Caco-2 (cell line): ENCODE measurements at regions not wholly inside any gene's neighbourhood (a gene's known extent, or its start where the extent isn't known, plus 50 kb on each side); places are given as distances from the start of the nearest gene placed in this dataset.
A peak's percentile ranks its signal among the peaks of the same experiment; 100 is the strongest.

ENCODE experiments used
- BruUV-seq: library from RNA; stranded (reverse); fragments of 400-500 nt; replicated peaks from 2 replicates; lab custom pipeline; 2021; lab: Mats Ljungman, UMichigan
- CTCF ChIA-PET: fragments of 300-600 bp; sonication (Branson Sonifier 250); formaldehyde crosslinking; loops from one replicate; lab custom pipeline; 2022; ENCODE audit warnings: antibody characterized with exemption; lab: Charles Lee
- POLR2A ChIA-PET: fragments of 300-600 bp; sonication (Branson Sonifier 250); formaldehyde crosslinking; loops from one replicate; lab custom pipeline; 2022; ENCODE audit warnings: antibody characterized with exemption; lab: Charles Lee
- DNase-seq, 2 experiments: peaks; one replicate each; pipeline versions ENCODE4 v3.0.0 to v3.0.0-alpha.2; 2020 to 2022
- H3K27me3 ChIP-seq: replicated peaks from 2 replicates; pipeline ENCODE4 v1.6.0; 2011; ENCODE audit warnings: low read length; ENCODE audit not compliant: control insufficient read depth, insufficient read depth
- H3K36me3 ChIP-seq: 2 replicates; pipeline ENCODE4 v1.5.1; 2011; ENCODE audit warnings: low read length; ENCODE audit not compliant: control insufficient read depth, insufficient read depth
- H3K4me1 ChIP-seq: fragments of 250-450 bp; sonication (Bioruptor Pico); 2 replicates; pipeline ENCODE4 v1.5.1; 2020; ENCODE audit warnings: mild to moderate bottlenecking
- H3K4me3 ChIP-seq: 2 replicates; pipeline ENCODE4 v1.5.1; 2011; ENCODE audit warnings: low read depth, mild to moderate bottlenecking, control low read depth, low read length
- H3K9me3 ChIP-seq: fragments of 250-450 bp; sonication (Bioruptor Pico); 2 replicates; pipeline ENCODE4 v1.5.1; 2020; ENCODE audit warnings: mild to moderate bottlenecking, moderate library complexity
- H3K27ac Mint-ChIP-seq: one replicate; pipeline ENCODE4 v1.8.0; 2022; ENCODE audit warnings: mixed read lengths; ENCODE audit not compliant: unreplicated experiment
- H3K27me3 Mint-ChIP-seq: one replicate; pipeline ENCODE4 v1.8.0; 2022; ENCODE audit warnings: mixed read lengths; ENCODE audit not compliant: insufficient read depth, unreplicated experiment
- H3K36me3 Mint-ChIP-seq: one replicate; pipeline ENCODE4 v1.8.0; 2022; ENCODE audit warnings: mild to moderate bottlenecking, mixed read lengths; ENCODE audit not compliant: insufficient read depth, unreplicated experiment
- H3K4me1 Mint-ChIP-seq: one replicate; pipeline ENCODE4 v1.8.0; 2022; ENCODE audit warnings: low read depth, mixed read lengths; ENCODE audit not compliant: unreplicated experiment
- H3K4me3 Mint-ChIP-seq: one replicate; pipeline ENCODE4 v1.8.0; 2022; ENCODE audit warnings: mild to moderate bottlenecking, moderate library complexity, mixed read lengths; ENCODE audit not compliant: unreplicated experiment
- H3K9me3 Mint-ChIP-seq: one replicate; pipeline ENCODE4 v1.8.0; 2022; ENCODE audit warnings: mixed read lengths; ENCODE audit not compliant: unreplicated experiment
- CTCF ChIP-seq, 2 experiments: fragments of 200-600 bp in 1 of 2; IDR thresholded peaks; 1 replicate in 1 of 2; 2 replicates in 1 of 2; pipeline versions ENCODE4 v1.5.1 to v1.8.0; 2011 to 2022; ENCODE audit warnings: antibody characterized with exemption in 1 of 2, control low read depth in 1 of 2, inconsistent platforms in 1 of 2, low read depth in 1 of 2, low read length in 1 of 2, mild to moderate bottlenecking in 1 of 2, moderate library complexity in 1 of 2; ENCODE audit not compliant: insufficient read depth in 1 of 2, severe bottlenecking in 1 of 2, unreplicated experiment in 1 of 2
- intact Hi-C: fragments of 100-400 bp; cut with micrococcal nuclease; formaldehyde crosslinking; loops from one replicate; pipeline ENCODE4 v1.10.0; 2022; ENCODE audit not compliant: unreplicated experiment

- Mint-ChIP-seq H3K9me3 (no peaks in the 10 kb centered on the region), H3K4me1 (peaks cover 20% of the 10 kb centered on the region), H3K4me3 (no peak overlapping the region), H3K27me3 (no peaks in the 10 kb centered on the region), H3K27ac (no peak overlapping the region), H3K36me3 (peaks cover 12% of the 10 kb centered on the region)
- Histone ChIP-seq H3K36me3 (no peaks in the 10 kb centered on the region), H3K27me3 (no peaks in the 10 kb centered on the region), H3K4me3 (no peak overlapping the region), H3K4me1 (peaks cover 8% of the 10 kb centered on the region), H3K9me3 (no peaks in the 10 kb centered on the region)
- ChIA-PET CTCF (interaction anchor here (0.7 kb wide), 1 partner anchor 294 kb away, joined by 5 read pairs; no protein-coding TSS in a partner anchor), POLR2A (no interaction called here)
- DNase-seq = no peak
- BruUV-seq = no TSS peak
- no peak for TF ChIP-seq CTCF (IDR thresholded peaks at IDR 0.05; ENCODE audit: insufficient read depth in 1 of 2, low read depth in 1 of 2, low read length in 1 of 2, severe bottlenecking in 1 of 2, unreplicated experiment in 1 of 2)
- intact Hi-C loops = no loop called here
These were observed 282.7 kb upstream of the C2CD4B start for GRCh38 chr15:62447742-62448141.

GRCh38 chr15:62449638-62450037, 284.6 kb upstream of the C2CD4B start:
- no peaks in the 10 kb centered on the region for H3K27me3 ChIP-seq
- ChIA-PET POLR2A (no interaction called here), CTCF (no interaction called here)
- no TSS peak for BruUV-seq
- peaks cover 3% of the 10 kb centered on the region; the same call in 1 of the 2 replicates for H3K4me1 ChIP-seq
- H3K36me3 Mint-ChIP-seq = peaks cover 13% of the 10 kb centered on the region
- no peaks in the 10 kb centered on the region for H3K27me3 Mint-ChIP-seq
- H3K36me3 ChIP-seq = no peaks in the 10 kb centered on the region
- no peak overlapping the region for H3K4me3 Mint-ChIP-seq
- H3K27ac Mint-ChIP-seq = peak overlapping the region; percentile 21
- intact Hi-C loops = no loop called here
- no peaks in the 10 kb centered on the region for H3K9me3 Mint-ChIP-seq
- peaks cover 21% of the 10 kb centered on the region for H3K4me1 Mint-ChIP-seq
- H3K4me3 ChIP-seq = no peak overlapping the region
- no peak for TF ChIP-seq CTCF (IDR thresholded peaks at IDR 0.05; ENCODE audit: insufficient read depth in 1 of 2, low read depth in 1 of 2, low read length in 1 of 2, severe bottlenecking in 1 of 2, unreplicated experiment in 1 of 2)
- no peaks in the 10 kb centered on the region for H3K9me3 ChIP-seq
- no peak for DNase-seq

- Mint-ChIP-seq H3K36me3 (peaks cover 13% of the 10 kb centered on the region), H3K4me1 (peaks cover 21% of the 10 kb centered on the region), H3K4me3 (no peak overlapping the region), H3K9me3 (no peaks in the 10 kb centered on the region), H3K27me3 (no peaks in the 10 kb centered on the region), H3K27ac (peak overlapping the region; percentile 21)
- Histone ChIP-seq H3K9me3 (no peaks in the 10 kb centered on the region), H3K36me3 (no peaks in the 10 kb centered on the region), H3K4me3 (no peak overlapping the region), H3K4me1 (peaks cover 3% of the 10 kb centered on the region; the same call in 1 of the 2 replicates), H3K27me3 (no peaks in the 10 kb centered on the region)
- intact Hi-C loops = no loop called here
- no TSS peak for BruUV-seq
- POLR2A ChIA-PET = no interaction called here
- CTCF ChIA-PET = no interaction called here
- no peak for TF ChIP-seq CTCF (IDR thresholded peaks at IDR 0.05; ENCODE audit: insufficient read depth in 1 of 2, low read depth in 1 of 2, low read length in 1 of 2, severe bottlenecking in 1 of 2, unreplicated experiment in 1 of 2)
- DNase-seq = no peak
These were observed 285.0 kb upstream of the C2CD4B start for GRCh38 chr15:62450061-62450460.
